Stimulated activated CD4-positive, alpha-beta T cell treated with anti-CD3 and anti-CD28 coated beads, Interleukin-4, amount 100 ng/mL, for 4 hours (primary cell): ENCODE measurements at regions not wholly inside any gene's neighbourhood (a gene's known extent, or its start where the extent isn't known, plus 50 kb on each side); places are given as distances from the start of the nearest gene placed in this dataset.

Experiments used
- DNase-seq, 2 experiments: peaks; one replicate each; pipeline ENCODE4 v3.0.0-alpha.2; 2020

DNA sequence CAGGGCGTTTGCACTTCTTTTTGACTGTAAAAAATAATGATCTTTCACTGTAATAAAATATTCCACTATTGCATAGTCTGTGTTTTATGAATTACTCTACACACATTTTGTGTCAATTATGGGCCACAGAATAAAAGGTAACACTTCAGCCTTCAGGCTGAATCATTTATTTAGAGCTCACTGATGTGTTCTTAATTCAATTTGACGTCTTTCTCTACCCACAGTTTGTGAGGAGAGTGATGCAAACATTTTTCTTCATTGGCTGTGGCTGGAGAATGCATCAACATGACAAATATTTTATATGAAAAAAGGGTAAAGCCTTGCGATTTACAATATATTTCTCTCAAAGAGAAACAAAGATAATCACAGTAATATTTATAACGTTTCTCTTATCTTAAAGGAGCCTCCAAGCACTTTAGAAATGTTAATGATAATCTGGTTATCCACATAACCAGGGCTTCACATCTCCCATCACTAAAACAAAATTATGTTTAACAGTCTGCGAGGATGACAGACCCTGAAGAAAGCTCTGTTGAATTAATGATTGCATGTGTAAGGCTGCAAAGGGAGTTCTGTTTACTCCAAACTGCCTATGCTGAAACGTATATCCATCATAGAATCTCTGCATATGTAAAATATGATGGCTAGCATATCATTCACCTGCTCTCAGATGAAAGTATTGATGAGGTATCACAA, 951.3 kb downstream of the ZPLD1 start:
- DNase-seq = no peak

- DNase-seq = no peak
Measured at GRCh38 chr3:103388214-103388613, 953.4 kb downstream of the ZPLD1 start.

GRCh38 chr3:103389356-103389755, 954.5 kb downstream of the ZPLD1 start:
- DNase-seq = no peak

GRCh38 chr3:103393395-103394186, 958.8 kb downstream of the ZPLD1 start:
- DNase-seq = no peak

GRCh38 chr3:103403191-103403590, 968.4 kb downstream of the ZPLD1 start:
- DNase-seq = no peak

GRCh38 chr3:103406320-103406850, 971.6 kb downstream of the ZPLD1 start:
- no peak for DNase-seq

DNA sequence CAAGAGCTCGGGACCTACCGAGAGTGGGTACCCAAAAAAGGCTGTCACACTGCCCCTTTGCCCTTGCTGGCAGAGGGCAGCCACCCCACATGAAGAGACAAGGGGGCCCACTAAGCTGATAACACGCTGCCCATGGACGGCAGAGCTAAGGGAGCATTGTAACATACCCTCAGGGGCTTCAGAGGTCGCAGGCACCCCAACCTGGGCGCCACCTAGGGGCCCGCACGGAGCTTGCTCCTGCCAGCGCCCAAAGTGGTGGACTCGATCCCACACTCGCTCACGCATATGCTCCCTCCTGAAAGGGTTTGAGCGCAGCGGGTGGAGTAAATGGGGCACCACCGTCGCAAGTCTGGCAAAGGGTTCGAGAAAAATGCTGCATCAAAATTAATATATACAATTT, 975.4 kb downstream of the ZPLD1 start:
- DNase-seq = no peak

DNA sequence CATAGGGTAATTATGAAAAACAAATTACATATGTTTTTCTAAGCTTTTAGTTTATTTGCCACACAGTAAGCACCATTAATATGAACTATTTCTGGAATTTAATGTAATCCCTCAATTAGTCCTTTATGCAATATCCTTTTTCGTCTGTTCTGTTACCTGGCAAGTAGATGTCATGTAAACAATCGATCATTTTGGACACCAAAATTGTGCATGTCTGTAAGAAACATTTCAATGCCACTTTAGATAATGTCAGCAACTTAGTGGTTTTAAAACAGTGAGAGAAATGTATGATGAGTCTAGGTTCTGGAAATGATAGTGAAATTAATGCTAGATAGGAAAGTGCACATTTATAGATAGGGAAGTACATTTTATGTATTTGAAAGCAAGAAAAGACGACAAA, 986.6 kb downstream of the ZPLD1 start:
- DNase-seq = no peak

DNA sequence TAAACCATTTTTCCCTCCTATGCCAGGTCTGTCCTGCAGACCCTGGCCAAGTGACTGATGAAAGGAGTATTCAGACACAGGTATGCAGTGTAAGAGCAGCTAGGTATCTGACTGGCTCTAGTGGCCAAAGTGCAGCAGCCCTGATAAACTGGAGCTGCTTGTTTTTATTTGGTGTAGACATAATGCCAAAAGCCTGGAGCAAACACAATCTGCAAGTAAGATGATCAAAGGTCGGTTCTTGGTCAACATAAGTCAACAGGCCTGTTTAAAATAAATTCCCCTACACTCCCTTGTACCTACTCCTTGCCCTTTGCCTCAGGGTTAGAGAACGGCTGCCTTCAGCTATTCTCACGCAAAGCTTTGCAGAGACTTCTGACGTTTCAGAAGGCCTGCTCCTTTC, 1003.1 kb downstream of the ZPLD1 start:
- no peak for DNase-seq

DNA sequence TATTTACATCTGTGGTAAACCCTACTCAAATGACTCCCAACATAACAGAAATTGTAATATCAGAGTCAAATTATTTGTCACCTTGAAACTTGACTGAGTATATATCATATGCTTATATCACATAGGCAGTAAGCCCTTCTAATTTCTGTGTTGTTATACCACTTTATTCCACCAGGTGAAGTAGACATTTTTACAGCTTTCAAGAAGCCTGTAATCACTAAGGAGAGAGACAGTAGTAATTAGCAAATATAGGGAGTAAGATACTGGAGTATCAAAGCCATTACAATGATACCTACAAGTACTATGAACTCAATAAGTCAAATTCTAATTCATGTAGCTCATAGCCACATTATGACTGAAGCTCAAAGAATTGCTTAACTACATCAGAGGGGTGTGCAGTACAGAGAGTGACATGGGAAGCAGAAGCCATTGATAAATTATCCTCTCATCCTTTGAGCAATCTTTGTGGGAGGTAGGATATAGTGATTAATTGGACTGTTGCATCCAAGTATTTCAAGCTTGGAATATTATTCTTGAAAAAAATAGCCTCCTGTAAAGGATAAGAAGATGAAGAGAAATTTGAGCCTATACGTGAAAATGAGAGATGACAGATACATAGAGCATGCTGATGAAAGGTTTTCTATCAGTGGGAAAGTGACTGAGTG, 1005.9 kb downstream of the ZPLD1 start:
- DNase-seq = no peak

DNA sequence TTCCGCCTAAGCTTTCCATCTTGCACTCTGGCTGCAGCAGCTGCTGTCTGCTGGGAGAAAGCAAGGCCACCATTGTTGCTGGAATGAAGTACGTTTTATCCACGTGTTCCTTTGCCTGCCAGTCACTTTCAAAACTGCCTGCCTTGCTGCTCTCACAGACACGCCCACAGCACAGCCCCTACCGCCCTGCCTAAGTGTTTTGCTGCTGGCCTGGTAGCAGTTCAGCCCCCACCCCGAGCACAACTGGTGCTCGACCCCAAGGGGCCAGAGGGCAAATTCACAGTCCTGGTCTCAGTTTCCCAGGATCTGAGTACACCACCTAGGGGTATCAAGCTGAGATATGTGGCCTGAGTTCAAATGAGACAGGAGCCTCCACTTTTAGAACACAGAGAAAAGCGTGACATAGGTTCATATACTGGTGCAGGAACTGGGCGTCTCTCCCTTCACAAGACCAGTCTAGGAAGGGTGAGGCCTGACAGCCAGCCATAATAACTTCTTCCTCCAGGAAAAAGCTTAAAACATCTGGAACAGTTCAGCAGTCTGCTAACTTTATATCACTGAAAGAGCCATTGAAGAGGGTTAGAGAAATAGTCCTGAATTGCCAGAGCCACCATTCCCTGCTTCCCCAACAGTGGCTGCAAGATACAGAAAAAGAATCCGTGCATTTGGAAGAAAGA, 1012.3 kb downstream of the ZPLD1 start:
- DNase-seq = no peak

DNA sequence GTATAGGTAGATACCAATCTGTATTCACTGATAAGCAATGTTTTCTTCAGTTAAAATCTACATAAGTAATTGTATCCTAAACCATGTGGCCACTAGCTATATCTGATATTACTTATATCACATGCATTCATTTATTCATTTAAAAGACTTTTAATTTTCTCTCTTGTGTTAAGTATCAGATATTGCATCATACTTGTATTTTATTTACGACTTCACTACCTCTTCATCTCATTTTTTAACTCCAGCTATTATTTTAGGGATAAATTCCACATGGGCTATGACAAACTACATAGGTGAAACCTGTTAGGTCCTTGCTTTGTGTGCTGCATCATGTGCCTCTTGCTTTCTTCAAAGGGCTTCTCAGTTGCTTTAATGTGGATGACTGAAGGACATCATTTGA, 1018.3 kb downstream of the ZPLD1 start:
- DNase-seq = no peak

GRCh38 chr3:103459815-103460214, 1025.0 kb downstream of the ZPLD1 start:
- no peak for DNase-seq

DNA sequence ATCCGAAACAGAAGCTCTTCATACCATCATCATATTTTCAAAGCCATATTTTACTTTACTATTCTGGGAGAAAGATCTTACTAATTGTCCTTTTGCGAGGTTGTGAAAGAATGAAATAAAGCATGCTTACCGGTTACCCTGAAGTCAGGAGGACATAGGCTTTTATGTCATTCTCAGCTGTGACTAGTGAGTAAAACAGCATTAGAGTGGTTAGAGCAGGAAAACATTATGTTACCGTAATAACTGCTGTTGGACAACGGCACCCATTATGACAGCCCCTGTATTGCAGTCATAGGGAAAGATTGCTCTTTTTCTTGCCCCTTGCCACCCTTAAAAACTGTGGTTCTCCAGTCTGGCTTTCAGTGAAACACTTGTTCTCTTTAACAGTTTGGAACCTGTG, 1035.7 kb downstream of the ZPLD1 start:
- no peak for DNase-seq

DNA sequence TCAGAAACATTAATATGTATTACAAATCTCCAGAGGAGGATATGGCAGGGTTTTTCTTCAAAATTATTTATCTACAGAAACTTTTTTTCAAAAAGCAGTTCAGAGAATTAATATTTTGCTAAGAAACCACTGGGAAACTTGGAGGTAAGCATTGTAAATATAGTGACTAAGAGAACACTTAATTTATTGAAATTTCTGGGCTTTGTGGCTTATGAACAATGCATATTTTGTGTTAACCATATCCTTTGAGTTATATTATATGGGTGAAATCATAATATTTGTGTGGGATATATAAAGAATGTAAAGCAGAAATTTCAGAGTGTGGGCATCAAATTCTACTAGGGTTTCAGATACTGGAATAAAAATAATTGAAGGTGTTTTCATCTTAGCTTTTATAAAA, 1059.2 kb downstream of the ZPLD1 start:
- DNase-seq = no peak

DNA sequence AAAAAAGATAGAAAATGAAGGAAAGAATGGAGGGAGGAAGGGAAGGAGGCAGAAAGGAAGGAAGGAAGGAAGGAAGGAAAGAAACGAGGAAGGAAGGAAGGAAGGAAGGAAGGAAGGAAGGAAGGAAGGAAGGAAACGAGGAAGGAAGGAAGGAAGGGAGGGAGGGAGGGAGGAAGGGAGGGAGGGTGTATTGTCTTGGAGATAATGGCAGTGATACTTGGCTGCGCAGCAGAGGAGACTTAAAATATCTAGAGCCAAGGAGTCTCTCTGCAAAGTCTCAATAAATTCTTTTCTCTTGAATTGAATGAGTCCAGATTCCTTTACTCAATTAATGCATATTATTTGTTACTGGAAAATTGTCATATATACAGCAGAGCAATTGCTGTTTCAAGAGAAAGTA, 1059.7 kb downstream of the ZPLD1 start:
- no peak for DNase-seq

DNA sequence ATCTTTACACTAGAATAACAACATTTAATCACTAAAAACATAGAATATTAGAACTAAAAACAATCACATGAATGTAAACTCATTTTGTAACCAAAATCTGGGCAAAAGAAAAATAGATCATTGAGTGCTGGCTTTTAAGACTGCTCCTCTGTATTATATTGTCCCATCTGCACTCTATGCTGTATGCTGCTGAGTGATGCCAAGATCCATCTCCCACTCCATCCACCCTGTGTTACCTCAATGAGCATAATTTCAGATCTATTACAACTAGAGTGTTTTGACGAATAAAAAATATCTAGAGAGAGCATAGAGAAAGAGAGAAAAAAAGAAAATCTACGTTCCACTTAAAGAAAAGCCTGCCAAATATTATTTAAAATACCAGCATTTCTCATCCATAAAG, 1060.4 kb downstream of the ZPLD1 start:
- no peak for DNase-seq

GRCh38 chr3:103499132-103499900, 1064.5 kb downstream of the ZPLD1 start:
- no peak for DNase-seq

GRCh38 chr3:103499967-103500366, 1065.2 kb downstream of the ZPLD1 start:
- DNase-seq = no peak

DNA sequence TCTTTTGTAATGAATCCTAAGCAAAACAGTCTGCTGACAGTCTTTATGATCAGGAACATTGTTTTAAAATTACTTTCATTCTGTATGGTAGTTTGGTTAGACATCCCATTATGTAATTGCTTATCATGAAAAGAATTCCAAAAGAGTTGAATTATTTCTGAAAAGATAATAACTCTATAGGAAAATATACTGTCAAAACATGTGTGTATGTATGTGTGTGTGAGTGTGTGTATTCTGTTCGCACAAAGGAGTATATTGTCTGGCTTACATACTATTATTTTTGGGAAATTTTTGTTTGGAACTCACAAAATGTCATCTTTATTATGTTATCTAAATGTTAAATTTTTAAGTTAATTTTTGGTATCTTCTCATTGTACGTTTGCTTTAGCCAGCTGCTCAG, 1075.9 kb downstream of the ZPLD1 start:
- no peak for DNase-seq

GRCh38 chr3:103511891-103512290, 1077.1 kb downstream of the ZPLD1 start:
- DNase-seq = no peak

DNA sequence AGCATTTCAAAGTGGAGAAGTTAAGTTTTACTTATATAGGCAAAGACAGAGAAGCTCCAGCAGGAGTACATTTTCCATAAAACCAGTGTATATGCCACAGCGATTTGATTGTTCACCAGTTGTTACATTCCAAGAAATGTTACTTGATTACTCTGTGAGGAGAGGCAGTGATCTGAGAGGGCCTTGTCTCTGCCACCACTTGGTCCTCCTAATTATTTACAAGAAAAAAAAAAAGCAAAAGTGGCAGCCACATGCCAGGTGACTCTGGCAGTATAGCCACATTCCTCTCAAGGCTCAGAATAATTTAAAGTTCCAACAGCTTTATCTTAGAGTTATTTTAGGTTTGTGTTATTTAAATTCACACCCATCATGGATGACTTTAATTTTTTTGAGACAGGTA, 1077.8 kb downstream of the ZPLD1 start:
- DNase-seq = no peak
